Left lobe of liver (tissue), 2 donors: ENCODE measurements at regions not wholly inside any gene's neighbourhood (a gene's known extent, or its start where the extent isn't known, plus 50 kb on each side); places are given as distances from the start of the nearest gene placed in this dataset.
"Not testable (repeated sequence)": the region's sequence is repeated elsewhere in the genome, so short reads cannot be mapped to it uniquely, and the experiment has no call there.

Experiments used
- ATAC-seq: fragments of 200-7000 bp; cut with Tn5 transposase; one replicate; pipeline ENCODE4 v1.9.1; 2020; ENCODE audit warnings: mild to moderate bottlenecking, moderate library complexity
- DNase-seq: peaks from one replicate; pipeline ENCODE4 v3.0.0-alpha.2; 2020; ENCODE audit warnings: low spot score
- donor health status: DM: no; HTN: no; CAD: no; lungs with moderate emphysema.
- donor health status: DM: no; HTN: yes; CAD: no.

DNA sequence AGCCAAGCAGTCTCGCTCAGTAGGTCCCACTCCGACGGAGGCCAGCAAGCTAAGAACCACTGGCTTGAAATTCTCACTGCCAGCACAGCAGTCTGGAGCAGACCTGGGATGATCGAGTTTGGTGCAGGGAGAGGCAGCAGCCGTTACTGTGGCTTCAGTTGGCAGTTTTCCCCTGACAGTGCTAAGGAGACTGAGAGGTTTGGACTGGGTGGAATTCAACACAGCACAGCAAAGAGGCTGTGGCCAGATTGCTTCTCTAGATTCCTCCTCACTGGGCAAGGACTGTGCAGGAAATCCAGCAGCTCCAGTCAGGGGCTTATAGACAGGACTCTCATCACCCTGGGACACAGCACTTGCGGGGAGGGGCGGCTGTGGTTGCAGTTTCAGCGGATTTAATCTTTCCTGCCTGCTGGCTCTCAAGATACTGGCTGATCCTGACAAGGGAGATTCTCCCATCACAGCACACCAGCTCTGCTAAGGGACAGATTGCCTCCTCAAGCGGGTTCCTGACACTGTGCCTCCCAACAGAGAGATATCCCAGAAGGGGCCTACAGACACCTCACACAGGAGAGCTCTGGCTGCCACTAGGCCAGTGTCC lies 122.1 kb downstream of the YIPF5 start:
- ATAC-seq (no peak), DNase-seq (no peak)

DNA sequence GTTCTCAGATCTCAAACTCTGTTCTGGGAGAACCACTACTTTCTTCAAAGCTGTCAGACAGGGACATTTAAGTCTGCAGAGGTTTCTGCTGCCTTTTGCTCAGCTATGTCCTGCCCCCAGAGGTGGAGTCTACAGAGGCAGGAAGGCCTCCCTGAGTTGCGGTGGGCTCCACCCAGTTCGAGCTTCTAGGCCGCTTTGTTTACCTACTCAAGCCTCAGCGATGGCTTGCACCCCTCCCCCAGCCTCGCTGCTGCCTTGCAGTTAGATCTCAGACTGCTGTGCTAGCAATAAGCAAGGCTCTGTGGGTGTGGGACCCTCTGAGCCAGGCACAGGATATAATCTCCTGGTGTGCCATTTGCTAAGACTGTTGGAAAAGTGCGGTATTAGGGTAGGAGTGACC lies 115.1 kb downstream of the YIPF5 start:
- DNase-seq, ATAC-seq: not testable (repeated sequence)

DNA sequence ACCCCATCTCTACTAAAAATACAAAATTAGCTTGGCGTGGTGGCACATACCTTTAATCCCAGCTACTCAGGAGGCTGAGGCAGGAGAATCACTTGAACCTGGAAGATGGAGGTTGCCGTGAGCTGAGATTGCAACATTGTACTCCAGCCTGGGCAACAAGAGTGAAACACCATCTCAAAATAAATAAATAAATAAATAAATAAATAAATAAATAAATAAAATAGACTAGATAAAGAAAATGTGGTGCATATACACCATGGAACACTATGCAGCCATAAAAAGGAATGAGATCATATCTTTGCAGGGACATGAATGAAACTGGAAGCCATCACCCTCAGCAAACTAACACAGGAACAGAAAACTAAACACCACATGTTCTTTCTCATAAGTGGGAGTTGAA lies 110.4 kb downstream of the YIPF5 start:
- not testable (repeated sequence) for ATAC-seq, DNase-seq

DNA sequence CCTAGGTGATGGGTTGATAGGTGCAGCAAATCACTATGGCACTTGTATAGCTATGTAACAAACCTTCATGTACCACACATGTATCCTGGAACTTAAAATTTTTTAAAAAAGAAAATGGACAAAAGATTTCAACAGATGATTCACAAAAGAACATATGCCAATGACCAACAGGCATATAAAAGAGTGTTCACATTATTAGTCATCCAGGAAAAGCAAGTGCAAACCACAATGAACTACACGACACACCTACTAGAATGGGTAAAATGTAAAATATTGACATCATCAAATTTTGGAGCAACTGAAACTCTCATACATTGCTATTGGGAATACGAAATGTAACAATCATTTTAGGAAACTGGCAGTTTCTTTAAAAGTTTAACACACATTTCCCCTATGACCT lies 109.9 kb downstream of the YIPF5 start:
- ATAC-seq: no peak
- DNase-seq: no peak

DNA sequence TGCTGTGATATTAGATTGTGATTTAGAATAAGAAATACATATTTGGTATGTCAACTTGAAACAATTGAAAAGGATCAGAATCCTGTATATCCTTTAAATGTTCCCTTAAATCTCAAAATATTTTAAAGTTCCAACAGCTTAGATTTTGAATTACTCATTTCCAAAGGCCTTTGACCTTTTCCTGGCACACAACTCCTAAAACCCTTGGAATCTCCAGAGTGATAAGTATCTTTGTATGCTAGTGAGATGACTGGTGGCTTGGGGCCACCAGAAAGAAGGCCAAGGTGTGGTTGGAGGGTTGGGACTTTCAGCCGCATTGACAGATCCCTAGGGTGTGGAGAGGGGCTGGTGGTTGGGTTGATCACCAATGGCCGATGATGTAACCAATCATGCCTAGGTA lies 104.7 kb downstream of the YIPF5 start:
- no peak for ATAC-seq
- no peak for DNase-seq

DNA sequence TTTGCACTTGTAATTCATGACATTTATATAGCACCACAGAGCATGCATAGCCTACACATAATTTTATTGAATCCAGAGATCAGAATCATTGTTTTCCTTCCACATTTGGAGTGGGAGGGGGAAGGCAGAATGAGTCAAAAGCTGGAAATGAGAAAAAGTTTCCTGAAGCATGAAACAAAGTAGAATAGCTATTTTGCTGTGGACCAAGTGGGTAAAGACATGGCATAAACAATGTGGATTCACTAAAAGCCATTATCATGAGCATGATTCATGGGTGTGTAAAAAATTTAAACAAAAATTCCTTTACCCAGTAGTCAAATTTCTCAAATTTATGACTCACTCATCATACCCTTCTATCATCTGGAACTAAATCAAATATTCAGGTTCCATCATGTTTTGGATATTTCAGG lies 97.9 kb downstream of the YIPF5 start:
- DNase-seq (no peak), ATAC-seq (no peak)

DNA sequence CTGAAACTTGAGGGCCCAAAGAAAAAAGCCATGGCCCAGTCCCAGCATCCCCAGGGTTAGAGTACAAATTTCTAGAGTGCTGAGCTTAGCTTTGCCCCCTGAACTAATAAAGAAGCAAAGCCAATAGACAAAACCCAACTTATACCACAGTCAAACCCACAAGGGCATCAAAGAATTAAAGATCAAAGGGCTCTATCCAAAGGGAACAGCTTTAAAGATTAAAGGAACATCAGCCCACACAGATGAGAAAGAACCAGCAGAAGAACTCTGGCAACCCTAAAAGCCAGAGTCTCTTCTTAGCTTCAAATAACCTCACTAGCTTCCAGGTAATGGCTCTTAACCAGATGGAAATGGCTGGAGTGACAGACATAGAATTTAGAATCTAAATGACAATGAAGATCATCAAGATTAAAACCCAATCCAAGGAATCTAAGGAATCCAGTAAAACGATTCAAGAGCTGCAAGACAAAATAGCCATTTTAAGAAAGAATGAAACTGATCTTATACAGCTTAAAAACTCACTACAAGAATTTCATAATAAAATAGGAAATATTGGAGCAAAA lies 93.9 kb downstream of the YIPF5 start:
- ATAC-seq (no peak), DNase-seq (no peak)

DNA sequence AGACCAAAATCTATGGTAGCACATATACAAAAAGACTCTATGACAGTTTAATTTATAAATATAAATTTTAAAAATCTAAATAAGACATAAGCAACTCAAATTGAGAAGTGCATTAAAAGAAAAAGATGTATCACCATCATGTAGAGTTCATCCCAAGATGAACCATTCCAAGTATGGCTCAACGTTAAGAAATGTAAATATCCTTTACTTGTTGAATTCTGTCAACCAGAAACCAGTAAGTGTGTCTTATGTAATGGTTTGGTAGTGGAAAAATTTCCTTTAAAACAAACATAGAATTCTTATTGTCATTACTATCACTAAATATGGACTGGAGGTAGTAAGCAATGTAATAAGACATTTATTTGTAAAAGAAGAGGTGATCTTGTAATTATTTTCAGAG lies 87.3 kb downstream of the YIPF5 start:
- DNase-seq (no peak), ATAC-seq (no peak)

DNA sequence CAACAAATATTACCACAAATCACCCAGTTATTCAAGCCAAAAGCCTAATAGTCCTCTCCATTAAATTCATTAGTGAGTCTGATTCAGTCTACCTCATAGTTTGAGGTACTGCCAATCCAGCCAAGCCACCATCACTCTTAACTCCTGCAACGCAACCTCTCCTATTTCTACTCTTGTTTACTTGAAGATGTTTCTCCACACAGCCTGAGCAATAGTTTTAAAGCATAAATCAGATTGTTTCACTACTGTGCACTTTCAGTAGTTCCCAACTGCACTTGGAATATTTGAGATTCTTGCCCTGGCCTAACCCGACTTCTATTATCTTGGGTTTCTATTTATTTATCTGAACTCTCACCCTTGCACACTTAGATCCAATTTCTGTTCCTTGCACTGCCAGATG lies 85.5 kb downstream of the YIPF5 start:
- ATAC-seq (no peak), DNase-seq (no peak)

DNA sequence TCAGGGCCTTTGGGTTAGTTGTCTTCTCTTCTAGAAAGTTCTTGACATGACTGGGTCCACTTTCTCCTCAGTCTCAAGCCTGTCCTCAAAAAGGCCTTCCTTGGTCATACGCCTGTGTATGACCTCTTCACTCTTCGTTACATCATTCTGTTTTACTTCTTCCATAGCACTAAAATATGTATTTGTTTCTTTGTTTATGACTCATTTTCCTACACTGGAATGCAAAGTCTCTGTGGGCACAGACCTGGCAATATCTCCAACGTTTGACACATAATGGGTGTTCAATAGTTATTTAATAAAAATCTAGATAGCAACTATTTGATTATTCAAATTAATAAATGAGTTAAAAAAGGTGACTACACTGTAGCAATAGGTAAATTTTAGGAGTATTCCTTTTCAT lies 85.1 kb downstream of the YIPF5 start:
- DNase-seq (no peak), ATAC-seq (no peak)

DNA sequence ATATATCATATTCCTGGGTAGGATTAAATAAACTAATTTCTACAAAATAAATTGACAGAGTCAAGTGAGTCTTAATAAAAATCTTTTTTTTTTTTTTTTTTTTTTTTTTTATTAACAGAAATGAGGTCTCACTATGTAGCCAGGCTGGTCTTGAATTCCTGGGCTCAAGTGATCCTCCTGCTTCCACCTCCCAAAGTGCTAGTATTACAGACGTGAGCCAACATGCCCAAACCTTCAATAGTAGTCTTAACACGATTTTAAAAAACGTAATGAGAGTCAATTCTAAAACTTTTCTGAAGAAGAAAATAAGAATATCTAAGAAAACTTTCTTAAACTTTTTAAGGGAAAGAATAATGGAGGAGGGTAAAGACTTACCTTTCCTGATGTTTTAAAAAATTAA lies 84.2 kb downstream of the YIPF5 start:
- no peak for DNase-seq
- no peak for ATAC-seq

DNA sequence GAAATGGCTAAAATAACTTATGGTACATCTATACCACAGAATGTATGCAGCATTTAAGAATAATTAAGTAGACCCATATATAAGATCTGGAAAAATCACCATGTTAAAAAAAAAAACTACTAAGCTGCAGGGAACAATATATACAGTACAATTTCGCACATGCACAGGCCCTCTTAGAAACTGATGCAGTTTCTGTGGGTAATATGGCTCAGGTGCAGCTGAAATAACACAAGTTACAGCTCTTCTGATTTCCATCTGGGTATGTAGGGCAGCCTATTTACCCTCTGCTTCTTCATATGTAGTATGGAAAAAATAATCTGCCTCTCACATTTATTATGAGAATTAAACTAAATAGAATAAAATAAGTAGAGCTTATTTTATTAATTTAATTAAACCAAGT lies 82.9 kb downstream of the YIPF5 start:
- ATAC-seq: no peak

DNA sequence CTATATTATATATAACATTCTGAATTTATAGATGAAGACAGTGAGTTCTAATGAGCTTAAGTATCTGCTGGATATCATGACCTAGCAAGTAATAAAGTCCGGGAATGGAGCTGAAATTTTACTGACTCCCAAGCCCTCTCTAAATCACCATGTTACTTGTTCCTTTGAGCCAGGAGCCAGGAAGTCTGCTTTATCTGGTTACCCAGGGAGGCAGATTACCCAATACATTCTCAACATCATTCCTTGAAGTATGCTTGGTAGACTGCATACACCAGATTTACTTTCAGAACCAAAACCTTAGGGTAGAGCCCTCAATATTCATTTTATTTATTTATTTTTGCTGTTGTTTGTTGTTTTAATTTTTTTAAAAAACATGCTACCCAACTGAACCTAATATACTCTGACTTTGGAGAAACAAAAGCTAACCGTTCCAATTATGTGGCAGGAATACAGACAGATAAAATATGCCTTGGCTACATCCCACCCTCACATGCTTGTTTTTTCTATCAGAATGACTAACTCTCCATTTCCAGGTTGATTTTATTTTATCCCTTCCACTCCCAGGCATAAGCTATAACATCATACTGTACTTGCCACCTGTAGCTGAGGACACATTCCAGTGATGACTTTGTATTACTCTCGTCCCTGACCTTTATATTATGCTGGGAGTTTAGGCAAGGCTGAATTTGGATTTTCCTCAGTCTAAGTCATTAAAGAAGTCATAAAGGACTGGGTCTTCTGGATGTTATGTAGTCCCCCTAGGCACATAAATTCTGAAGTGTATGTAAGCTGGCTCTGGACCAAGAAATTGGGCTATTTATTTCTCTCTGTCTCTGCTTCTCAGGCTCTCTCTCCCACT lies 82.0 kb downstream of the YIPF5 start:
- ATAC-seq (no peak), DNase-seq (no peak)

More for the DNA sequence above, 82.9 kb downstream of the YIPF5 start:
- DNase-seq: no peak

DNA sequence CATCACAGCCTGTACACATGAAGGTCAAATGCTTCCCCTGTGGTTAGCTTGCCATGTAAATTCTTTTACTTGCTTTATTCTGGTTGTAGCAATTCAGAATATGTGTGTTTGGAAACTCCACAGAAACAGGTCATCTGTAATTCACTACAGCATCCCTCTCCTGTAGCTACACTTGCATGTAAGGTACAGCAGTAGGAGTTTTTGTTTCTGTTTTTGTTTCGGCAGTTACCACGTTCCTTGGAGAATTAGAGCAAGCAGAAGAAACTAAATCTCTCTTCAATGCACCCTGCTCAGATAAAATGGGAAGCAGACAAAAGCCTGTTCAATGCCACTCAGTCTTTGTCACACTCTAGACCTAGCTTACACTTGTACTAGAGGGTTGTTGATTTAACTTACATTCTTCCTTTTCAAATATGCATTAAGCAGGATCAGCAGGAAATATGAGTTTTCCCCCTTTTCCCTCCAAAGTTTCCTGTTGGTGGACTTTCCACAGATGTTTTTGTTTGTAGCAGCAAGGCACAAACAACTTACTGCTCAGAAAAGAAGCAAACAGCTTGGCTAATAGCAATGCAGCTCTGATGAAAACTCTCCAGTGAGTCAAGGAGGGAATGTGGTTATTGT lies 80.9 kb downstream of the YIPF5 start:
- DNase-seq (no peak), ATAC-seq (no peak)

DNA sequence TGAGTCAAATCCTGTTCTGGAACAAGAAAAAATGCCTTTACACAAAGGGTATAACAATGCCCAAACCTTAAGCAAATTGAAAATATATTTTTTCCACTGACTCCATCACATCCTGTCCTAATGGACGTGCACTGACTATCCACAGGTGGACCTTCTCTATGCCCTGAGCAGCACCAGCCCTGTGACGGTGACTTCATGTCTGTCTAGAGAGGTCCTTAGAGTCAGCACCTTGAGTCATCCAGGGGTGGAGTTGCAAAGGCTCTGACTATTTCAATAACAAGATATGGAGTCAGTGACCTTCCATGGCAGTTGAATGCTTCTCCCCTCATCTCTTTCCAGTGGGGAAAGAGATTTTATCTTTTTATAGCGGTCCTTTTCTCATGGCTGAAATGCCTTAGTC lies 78.0 kb downstream of the YIPF5 start:
- ATAC-seq (no peak), DNase-seq (no peak)

DNA sequence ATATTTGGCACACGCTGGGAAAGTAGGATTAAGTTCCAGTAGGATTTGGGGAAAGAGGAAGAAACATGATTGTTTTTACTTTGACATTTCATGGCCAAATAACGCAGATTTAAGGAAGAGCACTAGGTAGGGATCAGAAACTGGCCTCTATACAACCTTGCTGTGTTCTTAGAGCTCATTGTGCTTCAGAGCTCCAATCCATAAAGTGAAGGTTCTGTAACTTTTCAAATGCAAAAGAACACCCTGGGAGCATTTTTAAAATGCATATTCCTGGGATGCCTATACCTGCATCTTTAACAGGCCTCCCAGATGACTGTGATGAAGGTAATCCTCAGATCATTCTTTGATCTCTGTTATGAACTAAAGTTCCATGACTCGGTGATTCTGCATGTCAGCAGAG lies 77.1 kb downstream of the YIPF5 start:
- no peak for ATAC-seq
- DNase-seq: no peak

DNA sequence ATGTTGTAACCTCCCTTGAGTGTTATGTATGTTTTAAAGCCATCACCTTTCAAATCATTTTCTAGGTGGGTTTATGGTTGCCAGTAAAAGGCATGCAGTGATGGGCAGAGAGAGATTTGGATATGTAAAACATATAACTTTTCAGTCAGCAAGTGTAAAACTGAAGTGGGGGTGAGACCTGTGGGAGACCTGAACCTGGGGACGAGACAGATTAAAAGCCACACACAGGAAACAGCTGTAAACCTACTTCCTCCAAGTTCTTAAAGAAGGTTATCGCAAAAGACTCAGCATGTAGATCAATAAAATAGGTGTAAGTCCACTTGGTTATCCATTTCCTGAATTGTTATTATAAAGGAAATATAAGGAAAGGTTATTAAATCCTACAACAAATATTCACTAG lies 76.6 kb downstream of the YIPF5 start:
- DNase-seq (no peak), ATAC-seq (no peak)

DNA sequence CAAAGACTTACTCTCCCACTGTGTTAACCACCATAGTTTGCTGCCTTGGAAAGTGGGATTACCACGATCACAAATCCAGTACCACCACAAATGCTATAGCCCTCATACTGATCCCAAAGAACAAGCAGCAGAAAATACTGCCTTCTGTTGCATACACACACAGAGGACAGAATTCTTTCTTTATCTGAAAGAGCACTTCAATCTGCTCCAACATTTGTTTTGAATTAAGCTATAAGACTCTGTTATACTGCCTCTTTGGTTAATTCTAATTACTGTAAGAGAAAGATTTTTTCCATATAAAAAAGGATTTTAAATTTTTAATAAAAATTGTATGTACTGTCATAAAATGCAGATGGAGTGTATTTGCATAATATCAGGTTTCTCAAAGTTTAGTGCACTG lies 69.8 kb downstream of the YIPF5 start:
- DNase-seq: no peak
- ATAC-seq: no peak

DNA sequence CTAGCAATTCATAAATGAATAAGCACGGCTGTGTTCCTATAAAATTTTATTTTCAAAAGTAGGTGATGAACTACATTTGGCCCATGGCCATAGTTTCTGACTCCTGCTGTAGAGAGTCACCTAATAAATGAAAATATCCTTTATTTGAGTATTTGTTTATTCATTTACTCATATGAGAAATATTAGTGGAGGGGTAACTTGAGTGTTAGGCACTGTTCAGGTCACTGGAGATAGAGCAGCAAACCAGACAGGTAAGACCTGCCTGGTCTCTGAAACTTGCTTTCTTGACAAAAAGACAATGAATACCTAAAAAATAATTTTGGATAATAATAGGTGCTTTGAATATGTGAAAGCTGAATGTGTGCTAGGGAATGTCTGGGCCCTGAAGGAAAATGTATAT lies 68.8 kb downstream of the YIPF5 start:
- no peak for DNase-seq
- no peak for ATAC-seq

DNA sequence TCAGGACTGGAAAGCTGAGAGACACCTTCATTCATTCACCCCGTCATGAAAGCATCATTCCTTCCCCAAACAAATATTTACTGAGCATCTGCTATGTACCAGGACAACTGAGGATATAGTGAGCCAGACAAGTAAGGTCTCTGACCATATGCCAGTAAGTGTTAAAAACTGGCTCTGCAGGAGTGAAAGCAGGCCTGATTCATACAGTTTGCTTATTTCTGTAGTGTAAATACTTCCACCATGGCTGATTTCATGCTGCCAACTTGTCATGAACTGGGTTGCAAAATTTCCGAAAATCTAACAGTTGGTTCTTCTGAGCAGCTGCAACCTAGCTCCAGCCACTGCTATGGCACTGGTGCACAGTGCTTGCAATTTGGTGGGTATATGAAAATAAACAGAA lies 68.1 kb downstream of the YIPF5 start:
- DNase-seq: no peak
- no peak for ATAC-seq

DNA sequence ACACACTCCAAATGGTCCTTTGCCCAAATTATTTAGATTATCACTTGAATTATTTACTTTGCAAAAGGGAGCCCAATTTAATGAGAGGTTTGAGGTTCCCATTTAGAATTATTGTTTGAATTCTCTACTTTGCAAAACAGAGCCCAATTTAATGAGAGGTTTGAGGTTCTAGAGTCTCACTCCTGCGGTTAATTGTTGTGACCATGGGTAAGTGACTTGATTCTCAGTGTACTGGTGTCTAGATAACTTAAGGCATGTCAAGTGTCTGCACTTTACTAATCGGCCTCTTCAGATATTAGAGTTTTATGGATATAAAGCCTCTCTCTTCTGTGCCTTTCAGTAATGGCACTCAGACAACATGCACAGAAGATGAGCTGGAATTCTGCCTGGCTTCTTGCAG lies 67.5 kb downstream of the YIPF5 start:
- ATAC-seq (no peak), DNase-seq (no peak)
